GM18951 (cell line): ENCODE measurements at regions not wholly inside any gene's neighbourhood (a gene's known extent, or its start where the extent isn't known, plus 50 kb on each side); places are given as distances from the start of the nearest gene placed in this dataset.
"Not testable (repeated sequence)": the region's sequence is repeated elsewhere in the genome, so short reads cannot be mapped to it uniquely, and the experiment has no call there.

Source experiments
- POLR2A ChIP-seq: IDR thresholded peaks from 4 replicates; pipeline ENCODE4 v1.6.1; 2011; ENCODE audit warnings: mild to moderate bottlenecking; ENCODE audit not compliant: insufficient read length, insufficient read depth; ENCODE audit errors: extremely low read depth
- in situ Hi-C: fragments of 300-500 bp; cut with MboI; formaldehyde crosslinking; loops from one replicate; pipeline ENCODE4 v1.12.0; 2022; ENCODE audit warnings: low sequenced_read_pairs, mixed read lengths, inconsistent platforms; ENCODE audit not compliant: unreplicated experiment

DNA sequence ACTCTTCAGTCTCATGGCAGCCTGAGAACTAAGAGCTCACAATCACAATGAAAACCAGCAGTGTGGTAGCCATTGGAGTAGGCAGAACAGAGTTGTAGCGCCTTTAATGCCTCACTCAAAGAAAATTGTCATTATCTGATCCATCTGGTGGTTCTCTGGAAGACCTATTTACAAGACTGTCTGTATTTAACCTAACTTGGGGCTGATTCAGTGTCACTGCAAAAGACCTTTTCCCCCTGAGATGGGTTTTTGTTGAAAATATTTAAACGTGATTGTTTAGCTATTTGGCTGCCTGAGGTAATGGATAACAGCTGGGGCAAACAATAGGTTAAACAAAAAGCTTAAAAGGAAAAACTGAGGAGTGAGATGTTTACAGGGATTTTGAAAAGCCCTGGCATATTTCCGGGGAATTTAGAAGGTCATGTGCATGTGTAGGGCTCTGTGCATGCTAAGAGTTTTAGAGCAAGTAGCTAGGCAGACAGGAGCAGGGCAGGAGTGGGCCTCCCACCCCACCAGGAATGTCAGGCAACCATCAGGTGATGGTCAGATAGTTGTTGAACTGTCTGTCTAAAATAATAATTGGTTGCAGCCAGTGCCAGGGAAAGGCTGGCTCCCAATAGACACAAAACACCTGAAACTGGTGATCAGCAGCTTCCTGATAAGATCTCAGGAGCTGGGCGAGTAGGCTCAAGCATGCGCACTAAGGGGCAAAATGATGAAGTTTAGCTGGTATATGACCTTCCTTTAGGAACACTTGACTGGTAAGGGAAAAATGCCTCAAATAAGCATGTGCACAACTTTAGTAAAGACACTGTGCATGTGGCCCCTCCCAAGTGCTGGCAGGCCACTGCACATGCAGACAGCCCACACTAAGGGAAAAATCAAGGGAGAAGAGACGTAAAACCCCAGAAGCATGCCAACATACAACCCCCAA, 70.8 kb upstream of the AKIRIN2 start:
- TF ChIP-seq POLR2A = no peak
- in situ Hi-C loops = no loop called here

DNA sequence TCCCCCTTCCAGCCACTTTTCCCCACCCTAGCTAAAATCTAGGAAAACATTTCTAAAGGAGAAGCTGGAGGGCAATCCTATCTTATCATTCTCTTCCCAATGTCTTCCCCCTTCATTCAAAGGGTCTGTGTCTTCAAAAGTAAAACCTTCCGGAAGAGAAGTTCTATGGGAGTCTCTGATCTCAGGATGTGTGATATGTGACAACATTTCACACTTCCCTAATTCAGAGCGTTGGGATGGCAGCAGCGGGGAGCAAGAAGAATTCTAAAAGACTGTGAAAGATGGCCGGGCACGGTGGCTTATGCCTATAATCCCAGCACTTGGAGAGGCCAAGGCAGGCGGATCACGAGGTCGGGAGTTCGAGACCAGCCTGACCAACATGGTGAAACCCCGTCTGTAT, 65.4 kb upstream of the AKIRIN2 start:
- in situ Hi-C loops = no loop called here
- TF ChIP-seq POLR2A = no peak

- TF ChIP-seq POLR2A = no peak
- in situ Hi-C loops = no loop called here
Observed at GRCh38 chr6:87766211-87766610, 64.2 kb upstream of the AKIRIN2 start.

- in situ Hi-C loops = no loop called here
- no peak for TF ChIP-seq POLR2A
Observed at GRCh38 chr6:87763901-87764300, 61.9 kb upstream of the AKIRIN2 start.

DNA sequence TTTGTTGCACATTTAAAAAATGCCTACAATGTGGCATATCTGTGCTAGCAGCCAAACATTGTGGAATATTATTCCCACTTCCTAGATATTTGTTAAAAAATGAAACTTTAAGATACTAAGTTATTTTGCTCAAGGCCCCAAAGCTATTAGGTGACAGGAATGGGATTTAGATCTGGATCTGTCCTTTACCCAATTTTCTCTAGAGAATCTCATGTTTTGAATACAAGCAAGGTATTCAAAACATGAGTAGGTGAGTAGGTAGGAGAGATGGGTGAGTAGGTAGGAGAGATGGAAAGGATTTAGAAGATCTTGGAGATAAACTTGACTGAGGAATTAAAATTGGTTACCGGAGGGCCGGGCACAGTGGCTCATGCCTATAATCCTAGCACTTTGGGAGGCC, 61.2 kb upstream of the AKIRIN2 start:
- TF ChIP-seq POLR2A = no peak
- in situ Hi-C loops = no loop called here

DNA sequence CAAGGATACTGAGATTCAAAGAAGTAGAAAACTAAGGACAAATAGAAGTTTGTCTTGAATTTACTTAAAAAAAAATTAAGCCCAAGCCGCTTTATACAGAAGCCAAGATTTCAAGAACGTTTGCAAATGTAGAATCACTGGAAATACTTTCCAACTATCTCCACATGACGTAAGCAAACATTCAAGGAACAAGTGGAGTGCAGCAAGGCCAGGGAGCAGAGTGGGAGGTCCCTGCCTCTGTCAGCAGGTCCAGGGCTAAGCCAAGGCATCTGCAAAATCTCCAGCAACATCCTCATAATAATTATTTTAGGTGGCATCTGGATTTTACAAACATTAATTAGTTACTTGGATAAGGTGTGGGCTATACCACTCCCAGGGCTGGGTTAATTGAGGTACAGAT, 60.1 kb upstream of the AKIRIN2 start:
- TF ChIP-seq POLR2A = no peak
- in situ Hi-C loops = no loop called here

- no peak for TF ChIP-seq POLR2A
- in situ Hi-C loops = no loop called here
Observed at GRCh38 chr6:87757792-87758191, 55.8 kb upstream of the AKIRIN2 start.

- no peak for TF ChIP-seq POLR2A
Observed at GRCh38 chr6:87756858-87757257, 54.8 kb upstream of the AKIRIN2 start.

GRCh38 chr6:87755708-87756671, 54.0 kb upstream of the AKIRIN2 start:
- in situ Hi-C loops = no loop called here
- no peak for TF ChIP-seq POLR2A

More at GRCh38 chr6:87756858-87757257, 54.8 kb upstream of the AKIRIN2 start:
- in situ Hi-C loops = no loop called here

DNA sequence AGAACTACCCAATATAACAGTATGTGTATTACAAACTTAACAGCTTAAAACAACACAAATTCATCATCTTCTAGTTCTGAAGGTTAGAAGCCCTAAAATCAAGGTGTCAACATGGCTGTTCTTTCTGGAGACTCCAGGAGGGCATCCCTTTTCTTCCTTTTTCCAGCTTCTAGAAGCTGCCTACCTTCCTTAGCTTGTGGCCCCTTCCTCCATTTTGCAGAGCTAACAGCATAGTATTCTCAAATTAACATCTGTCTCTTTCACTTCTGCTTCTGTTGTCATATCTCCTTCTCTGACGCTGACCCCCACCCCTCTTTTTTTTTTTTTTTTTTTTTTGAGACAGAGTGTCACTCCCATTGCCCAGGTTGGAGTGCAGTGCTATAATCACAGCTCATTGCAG, 52.8 kb upstream of the AKIRIN2 start:
- in situ Hi-C loops = no loop called here
- TF ChIP-seq POLR2A = no peak

GRCh38 chr6:87753131-87753685, 51.2 kb upstream of the AKIRIN2 start:
- TF ChIP-seq POLR2A = no peak
- in situ Hi-C loops = no loop called here

DNA sequence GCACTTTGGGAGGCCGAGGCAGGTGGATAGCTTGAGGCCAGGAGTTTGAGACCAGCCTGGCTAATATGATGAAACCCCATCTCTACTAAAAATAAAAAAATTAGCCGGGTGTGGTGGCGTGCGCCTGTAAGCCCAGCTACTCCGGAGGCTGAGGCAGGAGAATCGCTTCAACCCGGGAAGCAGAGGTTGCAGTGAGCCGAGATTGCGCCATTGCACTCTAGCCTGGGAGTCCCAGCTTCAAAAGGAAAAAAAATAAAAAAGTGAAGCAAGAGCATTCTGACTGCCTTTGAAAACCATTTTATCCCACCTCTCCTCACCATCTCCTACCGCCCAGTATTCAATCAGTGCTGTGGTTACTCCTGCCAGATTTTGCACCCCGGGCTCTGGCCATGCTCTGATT, 50.5 kb upstream of the AKIRIN2 start:
- in situ Hi-C loops = not testable (repeated sequence)
